SIG-M5 treated with dmso at 0.1 percent for 504 hours (cell line): ENCODE measurements at regions not wholly inside any gene's neighbourhood (a gene's known extent, or its start where the extent isn't known, plus 50 kb on each side); places are given as distances from the start of the nearest gene placed in this dataset.
"Not testable (repeated sequence)": the region's sequence is repeated elsewhere in the genome, so short reads cannot be mapped to it uniquely, and the experiment has no call there.

Source experiments
- DNase-seq: peaks from one replicate; lab custom pipeline; 2025; ENCODE audit not compliant: unreplicated experiment; lab: John Stamatoyannopoulos, UW

GRCh38 chr5:72760259-72760658 is 56.2 kb upstream of the TNPO1 start:
- no peak for DNase-seq

GRCh38 chr5:72752909-72753308 is 63.6 kb upstream of the TNPO1 start:
- DNase-seq, result peak; percentile 2

DNA sequence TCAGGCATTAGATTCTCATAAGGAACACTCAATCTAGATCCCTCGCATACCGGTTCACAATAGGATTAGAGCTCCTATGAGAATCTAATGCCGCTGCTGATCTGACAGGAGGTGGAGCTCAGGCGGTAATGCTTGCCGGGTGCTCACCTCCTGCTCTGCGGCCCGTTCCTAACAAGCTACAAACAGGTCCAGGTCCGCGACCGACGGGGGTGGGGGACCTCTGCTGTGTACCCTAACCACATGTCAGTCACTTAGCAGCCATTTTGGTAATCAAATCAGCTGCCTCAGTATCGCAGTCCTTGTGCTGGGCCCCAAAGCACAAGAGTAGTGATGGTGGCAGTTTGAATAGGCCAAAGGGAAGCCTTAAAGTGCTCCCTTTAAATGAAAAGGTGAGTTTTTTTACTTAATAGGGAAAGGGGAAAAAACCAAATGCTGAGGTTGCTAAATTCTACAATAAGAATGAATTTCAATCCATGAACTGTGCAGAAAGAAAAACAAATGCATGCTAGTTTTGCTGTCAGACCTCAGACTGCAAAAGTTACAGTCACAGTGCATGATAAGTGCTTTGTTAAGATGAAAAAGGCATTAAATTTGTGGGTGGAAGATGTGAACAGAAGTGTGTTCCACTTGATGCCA is 67.0 kb upstream of the TNPO1 start:
- DNase-seq, result no peak

- DNase-seq, result no peak
Observed at GRCh38 chr5:72747826-72748225, 68.6 kb upstream of the TNPO1 start.

DNA sequence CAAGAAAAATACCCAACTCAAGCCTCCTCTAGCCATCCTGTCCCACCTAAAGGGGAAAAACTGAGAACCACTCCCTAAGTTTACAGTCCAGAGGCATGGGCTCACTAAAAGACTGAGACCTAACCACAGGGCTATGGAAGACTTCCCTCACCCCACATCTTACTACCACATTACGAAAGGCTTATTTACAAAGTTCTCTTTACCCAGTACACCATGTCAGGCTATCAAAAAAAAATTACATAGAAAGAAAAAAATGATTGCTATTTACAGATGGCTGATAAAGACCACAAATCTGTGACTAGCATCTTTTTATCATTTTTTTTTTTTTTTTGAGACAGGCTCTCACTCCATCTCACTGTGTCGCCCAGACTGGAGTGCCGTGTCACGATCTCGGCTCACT is 69.7 kb upstream of the TNPO1 start:
- no peak for DNase-seq

DNA sequence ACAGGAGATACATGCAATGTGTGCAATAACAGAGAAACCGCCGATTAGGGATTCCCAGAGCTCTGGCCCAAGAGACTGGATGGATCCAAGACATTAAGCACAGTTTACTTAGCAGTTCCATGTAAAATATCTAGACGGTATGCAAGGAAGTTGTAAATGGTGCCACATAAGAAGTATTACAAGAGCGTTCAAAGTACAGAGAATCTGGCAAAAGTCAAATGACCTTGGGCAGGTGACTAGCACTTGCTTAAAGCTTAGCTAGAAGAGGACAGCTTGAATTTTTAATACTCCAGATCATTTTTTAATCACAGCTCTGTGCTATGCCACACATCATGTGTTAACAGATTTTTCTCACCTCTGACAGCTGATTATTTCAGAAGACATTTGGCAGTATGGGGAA is 72.3 kb upstream of the TNPO1 start:
- DNase-seq, result no peak

- no peak for DNase-seq
Observed at GRCh38 chr5:72741805-72742204, 74.7 kb upstream of the TNPO1 start.

GRCh38 chr5:72733810-72734209 is 82.7 kb upstream of the TNPO1 start:
- no peak for DNase-seq

DNA sequence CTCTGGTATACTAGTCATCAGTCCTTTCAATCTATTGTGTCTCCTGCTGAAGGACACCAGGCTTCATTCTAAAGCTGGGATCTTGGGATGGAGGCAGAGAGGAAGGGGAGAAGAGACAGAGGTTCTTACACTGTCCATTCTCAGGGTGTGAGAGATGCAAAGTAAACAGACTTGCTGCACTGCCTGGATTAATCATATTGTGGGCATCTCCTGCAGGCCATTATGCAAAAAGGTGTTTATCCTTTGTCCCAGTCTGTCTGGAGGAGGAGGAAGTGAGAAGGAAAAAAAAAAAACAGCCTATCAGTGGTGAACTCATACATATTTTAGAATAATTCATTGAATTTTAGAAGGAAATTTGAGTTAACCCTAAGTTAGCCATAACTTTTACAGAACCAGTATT is 92.9 kb upstream of the TNPO1 start:
- DNase-seq, result no peak

GRCh38 chr5:72722792-72723452 is 93.5 kb upstream of the TNPO1 start:
- no peak for DNase-seq

- no peak for DNase-seq
Observed at GRCh38 chr5:72721844-72722243, 94.6 kb upstream of the TNPO1 start.

DNA sequence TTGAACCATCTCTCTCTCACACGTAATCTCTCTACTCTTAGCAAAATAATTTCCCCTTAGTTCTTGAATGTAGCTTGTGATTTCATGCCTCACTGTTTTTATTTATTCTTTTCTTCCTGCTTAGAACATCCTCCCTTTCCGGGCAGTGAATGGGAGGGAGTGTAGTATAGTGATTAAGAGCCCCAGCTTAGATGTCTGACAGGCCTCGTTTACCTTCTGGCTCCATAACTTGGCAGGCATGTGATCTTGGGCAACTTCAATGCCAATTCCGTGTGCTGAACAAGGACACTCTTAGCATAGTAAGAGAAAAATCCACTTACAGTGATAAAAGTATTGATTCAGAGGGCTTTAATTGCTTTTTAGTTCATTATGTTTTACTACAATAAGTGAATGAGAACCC is 96.3 kb upstream of the TNPO1 start:
- no peak for DNase-seq

GRCh38 chr5:72711351-72711750 is 105.1 kb upstream of the TNPO1 start:
- DNase-seq, result no peak

- no peak for DNase-seq
Observed at GRCh38 chr5:72709341-72709740, 107.1 kb upstream of the TNPO1 start.

DNA sequence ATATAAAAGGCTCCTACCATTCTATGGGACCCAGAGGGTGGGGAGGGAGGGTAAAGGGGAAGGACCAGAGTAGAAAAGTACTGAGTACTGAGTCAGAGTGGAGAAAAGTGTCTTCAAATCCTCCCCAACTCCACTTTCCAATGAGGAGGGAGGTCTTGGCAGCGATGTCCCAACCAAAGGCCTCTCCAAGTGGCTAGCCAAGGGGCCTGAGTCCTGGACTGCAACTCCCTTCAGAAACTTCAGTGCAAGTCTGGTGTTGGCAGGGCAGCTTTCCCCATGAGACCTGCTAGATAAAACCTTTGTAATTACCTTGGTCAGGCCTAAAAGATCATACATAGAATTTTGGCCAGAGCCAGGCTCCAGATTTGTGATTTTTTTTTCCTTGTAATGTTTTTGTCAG is 111.3 kb upstream of the TNPO1 start:
- DNase-seq, result no peak

- no peak for DNase-seq
Observed at GRCh38 chr5:72703876-72704275, 112.6 kb upstream of the TNPO1 start.

GRCh38 chr5:72702881-72703434 is 113.5 kb upstream of the TNPO1 start:
- DNase-seq, result no peak

DNA sequence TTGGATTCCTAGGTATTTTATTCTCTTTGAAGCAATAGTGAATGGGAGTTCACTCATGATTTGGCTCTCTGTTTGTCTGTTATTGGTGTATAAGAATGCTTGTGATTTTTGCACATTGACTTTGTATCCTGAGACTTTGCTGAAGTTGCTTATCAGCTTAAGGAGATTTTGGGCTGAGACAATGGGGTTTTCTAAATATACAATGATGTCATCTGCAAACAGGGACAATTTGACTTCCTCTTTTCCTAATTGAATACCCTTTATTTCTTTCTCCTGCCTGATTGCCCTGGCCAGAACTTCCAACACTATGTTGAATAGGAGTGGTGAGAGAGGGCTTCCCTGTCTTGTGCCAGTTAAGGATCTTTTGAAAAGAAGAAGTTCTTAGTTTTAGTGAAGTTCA is 114.4 kb upstream of the TNPO1 start:
- not testable (repeated sequence) for DNase-seq

DNA sequence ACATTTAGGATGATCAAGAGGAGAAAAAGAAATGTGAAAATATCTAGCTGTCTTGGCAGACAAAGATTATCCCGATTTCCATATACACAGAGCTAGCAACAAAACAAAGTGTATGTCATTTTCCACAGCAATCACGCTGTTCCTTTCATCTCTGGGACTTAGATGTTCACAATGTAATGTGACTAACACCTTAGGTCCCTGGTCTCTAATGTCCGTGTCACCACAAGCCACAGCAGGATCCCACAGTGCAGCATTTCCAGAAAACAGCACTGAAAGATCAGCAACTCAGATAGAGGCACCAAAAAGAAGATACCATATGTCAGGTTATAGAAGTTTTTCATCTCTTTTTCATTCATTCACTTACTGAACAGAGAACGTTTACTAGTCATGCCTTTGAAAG is 118.0 kb upstream of the TNPO1 start:
- DNase-seq, result no peak

- DNase-seq, result no peak
Observed at GRCh38 chr5:72697622-72698021, 118.8 kb upstream of the TNPO1 start.

- DNase-seq, result no peak
Observed at GRCh38 chr5:72695659-72696058, 120.8 kb upstream of the TNPO1 start.

DNA sequence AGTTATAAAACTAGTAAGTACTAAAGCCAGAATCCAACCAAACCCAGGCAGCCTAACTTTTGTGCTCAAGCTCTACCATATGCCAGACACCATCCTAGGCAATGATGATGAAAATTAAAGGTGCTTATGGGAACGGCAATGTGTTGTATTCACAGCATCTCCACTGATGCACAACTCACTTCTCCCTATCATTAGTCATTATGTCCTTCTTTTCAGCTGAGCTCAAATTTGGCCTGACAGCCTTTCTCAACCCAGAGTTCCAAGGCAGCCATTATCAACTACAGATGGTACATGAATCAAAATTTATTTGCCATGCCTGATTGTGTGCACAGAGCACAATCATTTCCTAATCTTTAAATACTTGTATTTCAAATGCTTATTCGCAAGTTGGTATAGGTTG is 121.6 kb upstream of the TNPO1 start:
- no peak for DNase-seq
